ENCODE measurements at regions not wholly inside any gene's neighbourhood (a gene's known extent, or its start where the extent isn't known, plus 50 kb on each side); places are given as distances from the start of the nearest gene placed in this dataset.

GRCh38 chr1:96515925-96516324, 205.7 kb upstream of the PTBP2 start:
- ChIA-PET CTCF (no interaction called here), POLR2A (no interaction called here)
- Histone ChIP-seq H3K27ac (ENCODE audit: extremely low read depth, low read depth, low read length) (no peak overlapping the region), H3K4me3 (ENCODE audit: low read depth, low read length) (no peak overlapping the region), H3K9me3 (ENCODE audit: control insufficient read depth, insufficient read depth, low read depth, low read length) (no peaks in the 10 kb centered on the region), H3K4me1 (ENCODE audit: control insufficient read depth, insufficient read depth, low read length) (no peaks in the 10 kb centered on the region), H3K36me3 (ENCODE audit: control insufficient read depth in 2 of 2, insufficient read depth in 1 of 2, low read length in 2 of 2) (no peaks in the 10 kb centered on the region)
- TF ChIP-seq ZNF423 (tag by site-specific recombination; IDR thresholded peaks at IDR 0.05) (no peak), ZSCAN23 (tag by site-specific recombination; IDR thresholded peaks at IDR 0.05) (no peak), ZNF10 (tag by site-specific recombination; IDR thresholded peaks at IDR 0.05) (no peak), PATZ1 (tag by site-specific recombination; IDR thresholded peaks at IDR 0.05) (no peak), BCL6B (tag by site-specific recombination; IDR thresholded peaks at IDR 0.05) (no peak), ZNF398 (tag by site-specific recombination; IDR thresholded peaks at IDR 0.05) (no peak), ZNF571 (tag by site-specific recombination; IDR thresholded peaks at IDR 0.05) (no peak), YY2 (tag by site-specific recombination; IDR thresholded peaks at IDR 0.05) (no peak), ZNF785 (tag by site-specific recombination; IDR thresholded peaks at IDR 0.05) (no peak), ELK4 (IDR thresholded peaks at IDR 0.05; ENCODE audit: borderline replicate concordance, low read depth, low read length) (no peak), ZNF792 (tag by site-specific recombination; IDR thresholded peaks at IDR 0.05) (no peak), ZNF416 (tag by site-specific recombination; IDR thresholded peaks at IDR 0.05) (no peak)

- Histone ChIP-seq H3K4me1 (ENCODE audit: control insufficient read depth, insufficient read depth, low read length) (no peaks in the 10 kb centered on the region), H3K27ac (ENCODE audit: extremely low read depth, low read depth, low read length) (no peak overlapping the region), H3K36me3 (ENCODE audit: control insufficient read depth in 2 of 2, insufficient read depth in 1 of 2, low read length in 2 of 2) (no peaks in the 10 kb centered on the region), H3K9me3 (ENCODE audit: control insufficient read depth, insufficient read depth, low read depth, low read length) (no peaks in the 10 kb centered on the region), H3K4me3 (ENCODE audit: low read depth, low read length) (no peak overlapping the region)
- ChIA-PET POLR2A (no interaction called here), CTCF (no interaction called here)
- TF ChIP-seq ZNF629 (tag by site-specific recombination; IDR thresholded peaks at IDR 0.05): no peak
- TF ChIP-seq ZBTB8A (tag by site-specific recombination; IDR thresholded peaks at IDR 0.05): no peak
- no peak for TF ChIP-seq HIC1 (tag by site-specific recombination; IDR thresholded peaks at IDR 0.05)
- TF ChIP-seq ZBTB7A (tag by site-specific recombination; IDR thresholded peaks at IDR 0.05; ENCODE audit: low read depth): no peak
- TF ChIP-seq HOXD13 (CRISPR knock-in tag; IDR thresholded peaks at IDR 0.05; ENCODE audit: borderline replicate concordance): no peak
- TF ChIP-seq ZNF350 (tag by site-specific recombination; IDR thresholded peaks at IDR 0.05): no peak
- no peak for TF ChIP-seq ZNF37A (tag by site-specific recombination; IDR thresholded peaks at IDR 0.05)
- TF ChIP-seq HOXC10 (CRISPR knock-in tag; IDR thresholded peaks at IDR 0.05): no peak
- TF ChIP-seq ZNF843 (tag by site-specific recombination; IDR thresholded peaks at IDR 0.05): no peak
- no peak for TF ChIP-seq ZNF777 (tag by site-specific recombination; IDR thresholded peaks at IDR 0.05; ENCODE audit: borderline replicate concordance)
- TF ChIP-seq PRDM1 (tag by site-specific recombination; IDR thresholded peaks at IDR 0.05): no peak
- TF ChIP-seq ZNF660 (tag by site-specific recombination; IDR thresholded peaks at IDR 0.05): no peak
- no peak for TF ChIP-seq ATF2 (tag by site-specific recombination; IDR thresholded peaks at IDR 0.05; ENCODE audit: low read depth)
- no peak for TF ChIP-seq ZNF791 (tag by site-specific recombination; IDR thresholded peaks at IDR 0.05)
These were observed 201.6 kb upstream of the PTBP2 start for GRCh38 chr1:96519851-96520578.

All from HEK293 (cell line).